Gastroesophageal sphincter (tissue), 3 donors: ENCODE measurements at regions not wholly inside any gene's neighbourhood (a gene's known extent, or its start where the extent isn't known, plus 50 kb on each side); places are given as distances from the start of the nearest gene placed in this dataset.

ENCODE experiments used
- CTCF ChIP-seq, 4 experiments: fragments of 200-600 bp in 2 of 4; fragments of 450-650 bp in 2 of 4; sonication (generic) in 1 of 4; IDR thresholded peaks; one replicate each; pipeline ENCODE4 v1.5.1; 2017 to 2019; ENCODE audit warnings: antibody characterized with exemption in 4 of 4, mild to moderate bottlenecking in 2 of 4, moderate library complexity in 2 of 4
- EP300 ChIP-seq: sonication (generic); formaldehyde crosslinking; IDR thresholded peaks from one replicate; pipeline ENCODE4 v1.6.1; 2017; ENCODE audit warnings: antibody characterized with exemption, mild to moderate bottlenecking
- POLR2A ChIP-seq, 2 donors: fragments of 450-650 bp; IDR thresholded peaks; one replicate each; pipeline ENCODE4 v1.6.1; 2017; ENCODE audit warnings: antibody characterized with exemption in 2 of 2, mild to moderate bottlenecking in 2 of 2, moderate library complexity in 1 of 2
- POLR2AphosphoS5 ChIP-seq: sonication (generic); formaldehyde crosslinking; IDR thresholded peaks from one replicate; pipeline ENCODE4 v1.6.1; 2017; ENCODE audit warnings: antibody characterized with exemption

DNA sequence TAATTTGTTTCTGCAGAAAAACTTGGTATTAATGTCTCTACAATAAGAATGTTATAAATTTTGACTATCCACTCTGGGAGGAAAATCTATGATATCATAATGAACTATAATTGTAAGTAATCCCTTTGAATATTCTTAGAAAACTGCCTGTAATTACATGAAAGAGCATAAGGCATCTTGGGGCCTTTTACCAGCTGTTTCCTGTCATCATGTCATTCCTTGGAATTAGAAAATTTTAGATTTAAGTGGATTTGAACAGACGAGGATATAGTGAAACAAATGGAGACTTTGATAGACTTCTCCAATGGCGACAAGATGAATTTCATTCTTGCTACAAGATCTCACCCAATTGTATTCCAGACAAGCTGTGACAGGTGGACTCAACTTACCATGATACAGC lies 423.4 kb upstream of the FLRT2 start:
- TF ChIP-seq POLR2AphosphoS5, result no peak
- no peak for TF ChIP-seq CTCF (IDR thresholded peaks at IDR 0.05)
- no peak for TF ChIP-seq POLR2A (IDR thresholded peaks at IDR 0.05)
- no peak for TF ChIP-seq EP300
